HepG2 (cell line): ENCODE measurements at regions not wholly inside any gene's neighbourhood (a gene's known extent, or its start where the extent isn't known, plus 50 kb on each side); places are given as distances from the start of the nearest gene placed in this dataset.

ENCODE experiments used
- ATAC-seq: fragments of 200-7000 bp; cut with Tn5 transposase; 3 replicates; pipeline ENCODE4 v1.9.1; 2020; ENCODE audit warnings: mild to moderate bottlenecking, moderate library complexity
- BruUV-seq: library from RNA; stranded (reverse); fragments of 400-500 nt; replicated peaks from 2 replicates; lab custom pipeline; 2021; lab: Mats Ljungman, UMichigan
- CTCF ChIA-PET: fragments of 300-600 bp; formaldehyde crosslinking; extraction: SDS; loops from one replicate; lab custom pipeline; 2021; ENCODE audit warnings: low total read pairs, inconsistent platforms, low intra/inter-chr PET ratio; lab: Yijun Ruan, JAX
- POLR2A ChIA-PET: fragments of 350-600 bp; sonication (Branson Sonifier 250); formaldehyde crosslinking; loops from one replicate; lab custom pipeline; 2020; ENCODE audit warnings: antibody characterized with exemption, inconsistent platforms; lab: Yijun Ruan, JAX
- DNase-seq: peaks from one replicate; pipeline ENCODE4 v3.0.0-alpha.2; 2015; ENCODE audit warnings: low spot score
- FAIRE-seq: peaks from 3 replicates; lab custom pipeline; 2011; peaks lifted over from hg19 to GRCh38; lab: Jason Lieb, UNC
- H2AFZ ChIP-seq: one replicate; pipeline ENCODE4 v1.6.1; 2011; ENCODE audit warnings: low read length, inconsistent platforms
- H3K27ac ChIP-seq: fragments of 300-600 bp; 3 replicates; pipeline ENCODE4 v1.8.0; 2011; ENCODE audit warnings: mixed run types, mild to moderate bottlenecking, mixed read lengths, low read length, inconsistent platforms; ENCODE audit not compliant: insufficient read depth; ENCODE audit errors: extremely low read length
- H3K27me3 ChIP-seq, 2 experiments: fragments of 200-600 bp in 1 of 2; 2 replicates in 1 of 2; 3 replicates in 1 of 2; pipeline versions ENCODE4 v1.6.0 to v1.8.0; 2011; ENCODE audit warnings: low read length in 2 of 2, mild to moderate bottlenecking in 2 of 2, moderate library complexity in 2 of 2, inconsistent platforms in 1 of 2; ENCODE audit not compliant: insufficient read depth in 2 of 2, control insufficient read depth in 1 of 2
- H3K36me3 ChIP-seq, 2 experiments: fragments of 200-600 bp in 1 of 2; replicated peaks in 1 of 2; 2 replicates in 1 of 2; 3 replicates in 1 of 2; pipeline versions ENCODE4 v1.5.1 to v1.8.0; 2011; ENCODE audit warnings: low read length in 2 of 2, inconsistent platforms in 1 of 2; ENCODE audit not compliant: insufficient read depth in 2 of 2, control insufficient read depth in 1 of 2
- H3K4me1 ChIP-seq: 2 replicates; pipeline ENCODE4 v1.5.1; 2012; ENCODE audit warnings: low read length, inconsistent platforms; ENCODE audit not compliant: insufficient read depth
- H3K4me2 ChIP-seq: 2 replicates; pipeline ENCODE4 v1.6.0; 2011; ENCODE audit warnings: low read depth, low read length, inconsistent platforms
- H3K4me3 ChIP-seq, 3 experiments: fragments of 200-600 bp in 1 of 3; sonication (generic), shearing (Covaris generic) in 1 of 3; replicated peaks in 1 of 3; 2 replicates each; pipeline ENCODE4 v1.5.1; 2011 to 2016; ENCODE audit warnings: low read length in 3 of 3, inconsistent platforms in 2 of 3, low read depth in 2 of 3, mild to moderate bottlenecking in 2 of 3, control low read depth in 1 of 3, mixed read lengths in 1 of 3; ENCODE audit not compliant: insufficient read depth in 1 of 3
- H3K79me2 ChIP-seq: one replicate; pipeline ENCODE4 v1.6.1; 2011; ENCODE audit warnings: low read length, inconsistent platforms; ENCODE audit not compliant: insufficient read depth
- H3K9ac ChIP-seq: 2 replicates; pipeline ENCODE4 v1.6.0; 2011; ENCODE audit warnings: mild to moderate bottlenecking, low read depth, low read length, inconsistent platforms; ENCODE audit not compliant: insufficient read depth
- H3K9me3 ChIP-seq: 2 replicates; pipeline ENCODE4 v1.5.1; 2012; ENCODE audit warnings: mild to moderate bottlenecking, low read length
- H4K20me1 ChIP-seq: 2 replicates; pipeline ENCODE4 v1.6.0; 2011; ENCODE audit warnings: inconsistent platforms, mild to moderate bottlenecking, low read length, moderate library complexity; ENCODE audit not compliant: insufficient read depth
- CERS6 ChIP-seq: sonication (generic); formaldehyde crosslinking; IDR thresholded peaks from 2 replicates; pipeline ENCODE4 v1.5.0; 2020; ENCODE audit warnings: missing genetic modification reagents
- PCBP1 ChIP-seq: fragments of 200-400 bp; formaldehyde crosslinking; IDR thresholded peaks from 2 replicates; pipeline ENCODE4 v1.6.1; 2017; ENCODE audit warnings: mild to moderate bottlenecking, low read depth, low read length, borderline replicate concordance
- POLR2AphosphoS2 ChIP-seq: IDR thresholded peaks from 2 replicates; pipeline ENCODE4 v1.6.1; 2011; ENCODE audit warnings: low read depth, low read length, improper control_type of control experiment
- REXO4 ChIP-seq: sonication (generic); formaldehyde crosslinking; IDR thresholded peaks from 2 replicates; pipeline ENCODE4 v1.8.0; 2022; ENCODE audit warnings: missing genetic modification reagents, mild to moderate bottlenecking, borderline replicate concordance
- TBX3 ChIP-seq: fragments of 450-650 bp; IDR thresholded peaks from 2 replicates; pipeline ENCODE4 v1.6.1; 2017; ENCODE audit warnings: antibody characterized with exemption, mild to moderate bottlenecking, inconsistent platforms, borderline replicate concordance
- ZNF232 ChIP-seq: sonication (generic); formaldehyde crosslinking; IDR thresholded peaks from 2 replicates; pipeline ENCODE4 v1.4.0; 2020; ENCODE audit warnings: missing genetic modification reagents, borderline replicate concordance
- ZNF24 ChIP-seq: fragments of 450-650 bp; IDR thresholded peaks from 2 replicates; pipeline ENCODE4 v1.6.1; 2017; ENCODE audit warnings: antibody characterized with exemption, mild to moderate bottlenecking
- ZNF678 ChIP-seq: sonication (generic); formaldehyde crosslinking; IDR thresholded peaks from 2 replicates; pipeline ENCODE4 v1.4.0; 2020; ENCODE audit warnings: mild to moderate bottlenecking, missing genetic modification reagents
- WGBS: methylation state at CpG from one replicate; pipeline ENCODE4 v1.1.6; 2017; ENCODE audit warnings: low lambda C conversion rate; 5-methylcytosine and 5-hydroxymethylcytosine counted together
- in situ Hi-C: cut with HindIII; loops from 2 replicates; pipeline ENCODE4 v1.10.0; 2017; ENCODE audit warnings: low pct_unique_long_range_greater_than_20kb; ENCODE audit not compliant: extremely low pct_ligation_motif_present
- intact Hi-C: fragments of 100-400 bp; cut with micrococcal nuclease; formaldehyde crosslinking; loops from one replicate; pipeline ENCODE4 v1.10.0; 2022; ENCODE audit not compliant: unreplicated experiment
- TF ChIP-seq, protein P1 (sequence below): sonication (generic); formaldehyde crosslinking; IDR thresholded peaks from 2 replicates; pipeline ENCODE4 v1.4.0; 2020; ENCODE audit warnings: mild to moderate bottlenecking, missing genetic modification reagents

DNA sequence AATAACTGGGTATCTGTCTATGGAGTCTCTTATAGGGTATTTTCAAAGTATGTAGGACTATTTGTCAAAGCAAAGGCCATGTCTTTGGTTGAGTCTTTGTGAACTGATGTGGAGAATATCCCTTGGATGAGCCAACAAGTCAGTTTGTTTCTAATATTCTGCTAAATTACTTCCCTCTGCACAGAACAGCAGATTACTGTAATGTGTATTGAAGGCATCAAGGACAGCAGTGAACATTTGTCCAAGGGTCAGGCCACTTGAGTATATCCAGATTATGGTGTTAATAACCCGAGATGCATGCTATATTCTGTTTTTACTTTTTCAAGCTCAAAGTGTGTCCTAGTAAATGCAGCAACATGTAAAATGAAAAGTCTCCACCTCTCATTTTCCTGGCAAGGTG lies 144.2 kb upstream of the GLI3 start:
- in situ Hi-C loops (no loop called here), intact Hi-C loops (no loop called here)
- H3K4me3 ChIP-seq: no peak overlapping the region
- POLR2A ChIA-PET: no interaction called here
- H3K27me3 ChIP-seq: no peaks in the 10 kb centered on the region
- no peaks in the 10 kb centered on the region for H3K36me3 ChIP-seq
- H3K79me2 ChIP-seq: no peaks in the 10 kb centered on the region
- no peaks in the 10 kb centered on the region for H4K20me1 ChIP-seq
- TF ChIP-seq REXO4 (CRISPR knock-in tag) (no peak), POLR2AphosphoS2 (no peak), ZNF678 (CRISPR knock-in tag) (no peak), CERS6 (CRISPR knock-in tag) (no peak), ZNF232 (CRISPR knock-in tag) (no peak), PCBP1 (no peak), ZNF24 (no peak), TBX3 (no peak)
- TF ChIP-seq, protein P1, sequence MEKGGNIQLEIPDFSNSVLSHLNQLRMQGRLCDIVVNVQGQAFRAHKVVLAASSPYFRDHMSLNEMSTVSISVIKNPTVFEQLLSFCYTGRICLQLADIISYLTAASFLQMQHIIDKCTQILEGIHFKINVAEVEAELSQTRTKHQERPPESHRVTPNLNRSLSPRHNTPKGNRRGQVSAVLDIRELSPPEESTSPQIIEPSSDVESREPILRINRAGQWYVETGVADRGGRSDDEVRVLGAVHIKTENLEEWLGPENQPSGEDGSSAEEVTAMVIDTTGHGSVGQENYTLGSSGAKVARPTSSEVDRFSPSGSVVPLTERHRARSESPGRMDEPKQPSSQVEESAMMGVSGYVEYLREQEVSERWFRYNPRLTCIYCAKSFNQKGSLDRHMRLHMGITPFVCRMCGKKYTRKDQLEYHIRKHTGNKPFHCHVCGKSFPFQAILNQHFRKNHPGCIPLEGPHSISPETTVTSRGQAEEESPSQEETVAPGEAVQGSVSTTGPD (CRISPR knock-in tag): no peak
- no peak overlapping the region for H3K27ac ChIP-seq
- no TSS peak for BruUV-seq
- no peak for DNase-seq
- FAIRE-seq: no peak
- no peak for ATAC-seq
- CTCF ChIA-PET: no interaction called here
- 0% methylated on average over 1 of the region's 1 CpG for WGBS
- no peaks in the 10 kb centered on the region for H3K4me1 ChIP-seq
- no peak overlapping the region for H3K4me2 ChIP-seq
- H3K9me3 ChIP-seq: no peaks in the 10 kb centered on the region
- no peak overlapping the region for H2AFZ ChIP-seq
- no peak overlapping the region for H3K9ac ChIP-seq
